ENCODE measurements at regions not wholly inside any gene's neighbourhood (a gene's known extent, or its start where the extent isn't known, plus 50 kb on each side); places are given as distances from the start of the nearest gene placed in this dataset.

DNA sequence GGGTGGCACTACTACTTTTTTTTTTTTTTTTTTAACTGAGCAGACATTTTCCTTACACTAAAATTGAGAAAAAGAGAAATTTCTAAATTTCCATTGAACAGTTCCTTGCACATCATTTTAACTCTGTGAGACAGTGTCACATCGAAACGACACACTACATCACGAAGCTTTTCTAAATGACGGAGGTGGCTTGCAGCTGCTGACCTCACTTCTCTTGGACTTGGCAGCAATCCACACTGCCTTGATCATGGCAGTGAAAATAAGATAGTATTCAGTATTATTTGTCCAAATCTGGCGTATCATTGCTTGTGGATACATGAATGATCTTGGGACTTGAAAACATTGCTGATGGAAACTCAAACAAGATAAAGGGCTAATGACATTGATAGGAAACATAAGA, 80.3 kb upstream of the CYYR1 start:
- DNase-seq (ENCODE audit: low read depth in 2 of 2) = no peak

DNA sequence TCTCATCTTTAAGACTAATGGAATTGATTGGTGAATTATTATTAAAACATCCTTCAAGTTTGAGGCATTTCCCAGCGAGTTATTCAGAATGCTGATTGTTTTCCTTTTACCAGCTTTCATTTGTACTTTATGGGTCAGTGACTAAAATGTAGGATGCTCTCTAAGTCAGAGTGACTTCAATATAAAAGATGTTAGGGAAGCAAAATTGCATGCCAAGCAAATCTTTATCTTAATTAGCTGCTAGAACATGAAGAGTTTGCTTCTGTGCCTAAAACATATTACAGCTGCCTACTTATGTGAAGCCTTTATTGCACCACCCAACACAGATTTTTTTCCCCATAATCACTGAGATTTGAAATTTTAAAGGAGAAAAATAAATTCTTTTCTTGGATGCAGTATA, 79.8 kb upstream of the CYYR1 start:
- no peak for DNase-seq (ENCODE audit: low read depth in 2 of 2)

DNA sequence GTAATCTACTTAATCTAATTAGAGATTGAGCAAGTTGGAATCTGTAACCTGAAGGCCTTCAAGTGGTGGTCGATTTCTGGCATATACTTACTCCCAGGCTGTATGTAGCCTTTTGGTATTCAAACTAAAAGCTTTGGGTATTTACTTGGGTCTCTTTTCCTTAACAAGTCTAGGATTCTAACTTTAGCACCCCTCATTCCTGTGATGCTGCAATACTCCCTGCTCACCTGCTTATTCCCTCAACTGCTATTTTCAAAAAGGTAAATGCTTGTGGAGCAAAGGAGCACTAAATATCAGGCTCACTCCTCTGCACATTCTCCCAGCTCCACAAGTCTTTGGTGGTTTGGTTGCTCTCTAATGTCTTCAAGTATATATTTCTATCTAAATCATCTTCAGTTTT, 68.0 kb upstream of the CYYR1 start:
- DNase-seq (ENCODE audit: low read depth in 2 of 2) = no peak

DNA sequence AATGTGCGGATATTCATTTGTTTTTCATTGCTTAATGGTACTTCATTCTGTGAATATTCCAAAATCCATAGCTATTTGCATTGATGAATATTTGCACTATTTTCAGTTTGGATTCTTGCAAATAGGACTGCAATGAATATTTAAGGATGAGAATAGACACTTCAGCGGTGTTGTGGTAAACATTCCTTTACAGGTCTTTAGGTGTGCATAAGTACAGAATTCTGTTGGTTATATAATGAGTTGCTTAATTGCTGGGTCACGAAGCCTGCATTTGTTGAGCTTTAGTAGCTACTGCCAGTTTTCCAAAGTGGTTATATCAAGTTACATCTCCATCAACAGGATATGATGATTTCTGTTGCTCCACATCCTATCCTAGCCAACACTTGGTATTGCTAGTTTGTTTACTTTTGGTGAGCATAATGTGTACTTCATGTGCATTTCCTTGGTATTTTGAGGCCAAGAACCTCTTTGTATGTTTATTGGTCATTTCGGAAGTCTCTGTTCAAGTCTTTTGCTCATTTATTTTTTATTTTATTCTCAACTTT, 64.2 kb upstream of the CYYR1 start:
- no peak for DNase-seq (ENCODE audit: low read depth in 2 of 2)

DNA sequence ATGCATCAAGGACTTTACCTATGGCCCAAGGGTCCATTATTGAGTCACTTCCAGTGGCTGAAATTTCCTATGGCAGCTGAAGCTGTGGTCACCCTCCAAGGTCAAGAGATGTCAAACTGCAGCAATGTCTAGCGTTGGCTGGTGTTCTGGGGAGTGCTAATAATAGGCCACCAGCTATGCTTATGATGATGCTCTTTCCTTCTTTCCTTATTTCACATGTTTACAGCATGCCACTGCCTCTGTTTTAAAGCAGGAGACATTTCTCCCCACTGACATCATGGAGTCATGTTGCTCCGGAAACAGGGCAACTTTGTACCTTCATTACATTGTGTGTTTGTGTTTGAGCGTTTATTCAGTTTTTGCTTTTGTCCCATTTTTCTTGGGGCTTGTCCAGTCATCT, 62.6 kb upstream of the CYYR1 start:
- no peak for DNase-seq (ENCODE audit: low read depth in 2 of 2)

DNA sequence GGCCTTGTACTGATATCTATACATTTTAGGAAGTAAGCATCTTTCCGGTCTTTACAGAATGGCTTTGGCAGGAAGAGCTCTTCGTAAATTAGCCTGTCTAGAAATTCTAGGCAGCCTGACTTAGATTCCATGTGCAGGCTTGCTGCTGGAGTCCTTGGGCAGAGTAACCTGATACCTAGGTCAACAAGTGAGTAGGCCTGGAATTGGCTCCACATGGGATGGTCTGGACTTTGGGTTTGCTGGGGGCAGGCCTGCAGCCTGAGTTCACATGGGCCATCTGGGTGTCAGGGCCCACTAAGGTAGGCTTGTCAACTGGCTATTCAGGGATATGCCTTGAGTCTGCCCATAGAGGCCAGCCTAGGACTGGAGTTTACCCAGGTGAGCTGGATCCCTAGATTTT, 59.6 kb upstream of the CYYR1 start:
- DNase-seq (ENCODE audit: low read depth in 2 of 2) = no peak

DNA sequence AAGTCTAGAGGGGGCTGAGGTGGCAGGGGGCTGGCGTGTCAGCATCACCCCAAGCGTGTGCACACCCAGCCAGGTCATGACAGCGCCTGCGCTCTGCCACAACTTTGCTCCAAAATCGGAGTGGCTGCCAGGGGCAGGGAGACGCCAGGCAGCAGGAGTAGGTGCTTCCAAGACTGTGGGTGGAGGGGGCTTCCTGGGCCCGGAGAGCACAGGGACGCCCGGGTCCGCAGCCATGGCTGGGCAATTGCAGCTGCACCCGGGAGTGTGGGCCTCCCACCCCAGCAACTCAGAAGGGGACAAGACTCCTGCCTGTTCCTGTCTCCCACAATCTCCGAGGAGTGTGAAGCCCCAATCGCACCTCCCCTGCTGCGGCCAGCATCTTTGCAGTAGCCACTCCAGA, 53.1 kb upstream of the CYYR1 start:
- DNase-seq (ENCODE audit: low read depth in 2 of 2) = no peak

DNA sequence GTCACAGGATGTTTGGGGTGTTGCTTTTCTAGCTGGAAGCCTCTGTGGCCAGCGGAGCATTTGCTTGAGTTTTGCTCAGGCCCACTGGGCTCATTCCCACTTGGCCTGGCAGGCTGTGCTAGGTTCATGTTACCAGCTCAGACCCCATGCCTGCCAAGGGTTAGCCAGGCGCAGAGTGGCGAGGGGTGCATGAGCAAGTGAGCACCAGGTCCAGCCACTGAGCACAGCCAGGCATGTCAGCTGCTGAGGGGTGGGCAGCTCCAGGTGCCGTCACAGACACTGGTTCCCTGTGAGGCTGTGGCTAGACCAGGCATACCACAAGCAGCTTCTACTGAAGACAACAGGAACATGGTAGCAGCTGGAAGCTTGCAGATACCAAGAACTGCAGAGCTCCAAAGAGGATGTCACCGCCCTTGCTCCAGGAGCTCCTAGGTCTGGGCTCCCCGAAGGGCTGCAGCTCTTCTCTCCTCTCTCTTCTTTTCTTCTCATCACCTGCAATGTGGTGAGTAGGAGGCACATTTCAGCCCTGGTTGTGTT, 52.0 kb upstream of the CYYR1 start:
- DNase-seq (ENCODE audit: low read depth in 2 of 2) = no peak

Data from activated CD4-positive, alpha-beta T cell treated with anti-CD3 and anti-CD28 coated beads for 24 hours (primary cell).